GM21528 (cell line): ENCODE measurements at regions not wholly inside any gene's neighbourhood (a gene's known extent, or its start where the extent isn't known, plus 50 kb on each side); places are given as distances from the start of the nearest gene placed in this dataset.

ENCODE experiments used
- ATAC-seq: cut with Tn5 transposase; IDR thresholded peaks from one replicate; pipeline ENCODE4 v1.9.1; 2021; ENCODE audit warnings: mild to moderate bottlenecking, moderate library complexity; ENCODE audit not compliant: unreplicated experiment, low FRiP score

DNA sequence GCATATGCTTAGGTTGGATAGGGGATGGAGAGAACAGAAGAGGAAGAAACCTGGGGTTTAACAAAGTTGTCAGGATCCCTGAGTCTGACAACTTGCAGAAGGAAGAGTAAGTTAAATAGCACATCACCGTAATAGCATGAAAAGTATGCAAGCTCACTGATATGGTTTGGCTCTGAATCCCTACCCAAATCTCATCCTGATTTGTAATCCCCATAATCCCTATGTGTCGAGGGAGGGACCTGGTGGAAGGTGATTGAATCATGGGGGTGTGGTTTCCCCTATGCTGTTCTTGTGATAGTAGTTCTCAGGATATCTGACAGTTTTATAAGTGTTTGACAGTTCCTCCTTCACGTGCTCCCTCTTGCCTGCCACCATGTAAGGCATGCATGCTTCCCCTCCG, 193.3 kb downstream of the PSAT1 start:
- ATAC-seq = no peak

DNA sequence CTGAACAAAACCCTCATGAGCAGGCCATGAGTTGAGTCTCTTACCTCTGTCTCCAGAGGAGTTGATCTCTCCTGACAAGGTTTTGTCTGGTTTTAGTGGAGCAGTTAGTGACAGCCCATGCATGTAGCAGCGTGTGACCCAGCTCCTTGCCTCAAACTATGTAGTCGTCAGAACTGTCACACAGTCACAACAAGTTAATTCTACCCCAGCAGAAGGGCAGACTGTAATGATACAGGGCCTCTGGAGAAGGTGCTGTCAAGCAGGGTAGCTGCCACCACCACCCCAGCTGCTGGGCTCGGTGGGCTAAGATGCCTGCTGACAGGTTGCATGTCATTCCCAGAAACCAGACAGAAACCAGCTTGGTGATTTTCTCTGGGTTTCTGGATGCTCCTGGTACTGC, 194.5 kb downstream of the PSAT1 start:
- ATAC-seq = no peak

DNA sequence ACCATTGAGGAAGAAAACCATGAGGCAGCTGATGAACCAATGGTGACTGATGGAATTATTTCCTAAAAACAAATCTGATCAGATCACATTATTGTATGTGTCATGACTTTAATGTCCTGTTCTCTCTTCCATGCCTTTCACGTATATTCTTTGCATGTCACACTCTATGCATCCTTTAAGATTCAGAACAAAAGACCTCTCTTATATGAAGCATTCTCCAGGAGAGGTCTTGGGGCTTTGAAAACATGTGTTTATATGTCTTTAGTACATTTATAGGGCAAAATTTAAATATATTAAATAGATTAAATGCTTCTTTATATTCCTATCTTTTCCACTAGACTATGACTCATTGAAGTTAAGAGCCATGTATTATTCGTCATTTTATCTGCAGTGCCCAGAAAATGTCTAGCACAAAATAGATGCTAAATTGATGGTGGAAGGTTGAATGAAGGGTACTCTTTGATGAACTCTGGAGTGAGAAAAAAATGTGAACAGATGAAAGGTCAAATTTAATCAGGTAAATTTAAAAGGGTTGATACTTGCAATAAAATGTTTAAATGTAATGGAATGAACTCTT, 196.3 kb downstream of the PSAT1 start:
- ATAC-seq = no peak

DNA sequence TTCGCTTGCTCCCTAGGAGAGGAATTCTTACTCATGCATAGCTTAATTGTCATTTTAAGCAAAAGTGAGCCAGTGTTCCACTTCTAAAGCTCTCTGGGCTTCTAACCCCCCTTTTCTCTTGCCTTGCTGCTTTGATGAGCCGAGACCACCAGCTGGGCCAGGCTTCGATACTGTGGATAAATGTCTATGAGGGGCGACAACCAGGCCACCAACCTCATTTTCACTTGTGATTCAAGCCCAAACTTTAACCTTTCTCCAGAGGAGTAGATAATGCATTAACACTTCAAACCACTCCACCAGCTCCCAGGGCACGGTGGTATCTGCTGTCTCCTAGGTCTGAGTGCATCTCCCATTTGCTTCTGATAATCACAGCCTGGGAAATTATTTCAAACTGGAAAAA, 205.6 kb downstream of the PSAT1 start:
- no peak for ATAC-seq

DNA sequence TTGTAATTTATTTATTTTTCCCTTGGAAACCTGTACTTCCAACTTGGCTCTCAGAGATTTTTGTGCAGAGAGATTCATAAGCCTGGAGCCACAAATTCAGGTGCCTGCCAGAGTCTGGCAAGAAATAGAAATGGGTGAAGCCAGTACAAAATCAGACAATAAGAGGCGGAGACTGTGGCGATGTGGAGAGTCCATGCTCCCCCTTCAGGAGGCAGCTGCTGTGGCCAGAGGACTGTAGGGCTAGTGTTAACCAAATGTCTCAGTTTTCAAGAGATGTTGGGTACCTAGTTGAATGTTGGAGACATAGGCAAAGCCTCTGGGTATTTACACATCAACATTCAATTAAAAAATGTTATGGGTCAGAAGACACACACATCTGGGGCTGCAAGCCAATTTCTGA, 208.6 kb downstream of the PSAT1 start:
- no peak for ATAC-seq

DNA sequence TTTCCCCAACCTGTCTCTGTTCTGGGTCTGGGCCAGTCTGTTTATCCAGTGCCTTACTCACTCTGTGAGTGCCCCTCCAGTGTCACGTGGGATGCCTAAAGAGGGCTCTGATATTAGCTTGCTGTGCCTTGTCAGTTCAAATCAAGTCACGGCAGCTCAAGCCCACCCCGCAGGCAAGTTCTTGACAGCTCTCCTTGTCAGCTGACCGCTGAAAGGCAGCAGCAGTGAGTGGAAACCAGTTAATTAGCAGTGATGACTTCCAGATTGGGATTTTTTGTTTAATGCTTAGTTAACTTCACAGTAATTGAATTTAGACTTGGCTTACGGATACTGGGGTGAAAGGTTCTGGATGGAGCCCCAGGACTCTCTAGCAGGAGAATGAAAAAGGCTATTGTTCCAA, 210.1 kb downstream of the PSAT1 start:
- no peak for ATAC-seq

DNA sequence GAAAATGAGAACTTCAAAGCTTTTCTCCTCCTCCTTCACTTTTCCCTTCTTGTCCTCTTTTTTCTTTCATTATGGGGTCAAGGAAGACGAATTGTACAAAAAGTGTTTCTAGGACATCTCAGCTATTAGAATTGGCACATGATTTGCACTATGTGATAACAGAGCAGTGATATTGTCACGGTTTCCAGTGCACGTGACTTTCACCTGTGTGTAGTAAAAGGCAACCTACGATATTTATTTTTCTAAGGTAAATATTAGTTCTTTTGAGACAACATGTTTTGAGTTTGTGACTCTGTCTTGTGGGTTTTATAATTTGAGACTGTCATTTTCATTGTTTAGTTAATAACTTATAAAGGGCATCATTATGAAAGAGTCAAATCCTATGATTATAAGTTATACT, 213.1 kb downstream of the PSAT1 start:
- no peak for ATAC-seq

DNA sequence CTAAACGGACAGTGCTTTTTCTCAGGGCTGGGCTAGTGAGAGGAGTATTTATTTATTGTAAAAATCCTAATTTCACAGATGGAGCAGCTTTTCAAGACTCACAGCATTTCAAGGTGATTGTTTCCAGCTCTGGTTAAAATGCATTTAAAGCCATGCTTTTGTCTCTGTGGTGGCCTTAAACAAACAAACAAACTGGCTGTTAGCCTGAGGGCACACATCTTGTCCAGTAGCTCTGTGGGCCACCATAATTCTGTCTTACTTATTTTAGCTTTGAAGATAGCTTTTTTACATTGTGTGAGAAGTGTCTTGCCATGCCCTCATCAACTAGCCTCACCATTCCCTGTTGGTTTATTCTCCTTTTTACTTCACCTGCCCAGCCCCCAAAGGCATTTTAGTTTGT, 218.2 kb downstream of the PSAT1 start:
- ATAC-seq = no peak

DNA sequence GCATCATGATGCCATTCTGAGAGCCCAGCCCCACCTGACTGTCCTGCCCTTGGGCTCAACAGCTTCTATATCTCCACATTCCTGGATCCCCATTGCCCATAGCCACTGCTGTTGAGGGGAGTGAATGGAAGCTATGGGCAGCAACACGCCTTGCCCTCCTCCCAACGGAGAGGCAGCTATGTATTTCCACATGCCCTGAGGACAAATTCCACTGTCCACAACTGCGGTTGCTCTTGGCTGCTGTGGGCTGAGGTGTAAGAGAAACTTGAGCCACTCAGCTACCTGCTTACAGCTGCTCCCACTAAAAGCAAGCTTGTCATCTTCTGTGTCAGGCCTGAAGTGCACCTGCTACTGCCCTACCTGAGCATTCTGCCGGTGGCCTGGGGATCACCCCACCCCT, 222.9 kb downstream of the PSAT1 start:
- no peak for ATAC-seq

DNA sequence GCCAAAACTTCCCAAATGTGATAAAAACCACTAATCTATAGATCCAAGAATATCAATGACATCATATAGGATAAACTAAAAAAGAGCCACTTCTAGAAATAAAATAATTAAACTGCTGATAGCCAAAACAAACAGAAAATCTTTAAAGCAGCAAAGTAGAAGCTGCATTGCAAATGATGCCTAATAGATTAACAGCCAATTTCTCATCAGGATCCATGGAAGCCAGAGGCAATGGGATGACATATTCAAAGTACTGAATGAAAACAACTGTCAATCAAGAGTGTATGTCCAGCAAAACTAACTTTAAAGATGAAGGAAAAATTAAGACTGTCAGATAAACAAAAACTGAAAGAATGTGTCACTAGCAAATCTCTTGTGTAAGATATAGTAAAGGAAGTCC, 224.8 kb downstream of the PSAT1 start:
- no peak for ATAC-seq

DNA sequence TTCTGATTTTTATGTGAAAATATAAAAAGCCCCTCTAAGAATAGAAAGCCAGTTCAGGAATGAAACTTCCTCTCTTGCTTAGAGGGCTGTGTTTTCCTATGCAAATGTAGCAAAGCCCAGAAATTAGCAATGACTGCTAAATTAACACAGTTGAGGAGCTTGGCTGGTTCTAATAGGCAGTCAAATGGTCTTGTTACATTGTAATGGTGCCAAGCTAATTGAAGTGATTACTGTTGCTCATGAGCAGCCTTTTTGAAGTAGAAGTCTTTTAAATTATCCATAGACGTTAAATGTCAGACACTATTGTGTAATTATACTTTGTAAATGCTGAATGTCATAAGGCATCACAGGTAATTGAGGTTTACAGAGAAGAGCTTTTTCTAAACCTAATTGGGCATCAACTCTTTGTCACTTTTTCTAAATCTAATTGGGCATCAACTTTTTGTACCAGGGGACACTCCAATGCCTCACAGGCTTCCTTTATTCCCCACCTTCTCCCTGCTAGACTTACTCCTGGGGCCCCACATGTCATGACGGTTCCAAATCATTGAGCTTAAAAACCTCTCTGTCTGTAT, 229.1 kb downstream of the PSAT1 start:
- ATAC-seq = no peak

DNA sequence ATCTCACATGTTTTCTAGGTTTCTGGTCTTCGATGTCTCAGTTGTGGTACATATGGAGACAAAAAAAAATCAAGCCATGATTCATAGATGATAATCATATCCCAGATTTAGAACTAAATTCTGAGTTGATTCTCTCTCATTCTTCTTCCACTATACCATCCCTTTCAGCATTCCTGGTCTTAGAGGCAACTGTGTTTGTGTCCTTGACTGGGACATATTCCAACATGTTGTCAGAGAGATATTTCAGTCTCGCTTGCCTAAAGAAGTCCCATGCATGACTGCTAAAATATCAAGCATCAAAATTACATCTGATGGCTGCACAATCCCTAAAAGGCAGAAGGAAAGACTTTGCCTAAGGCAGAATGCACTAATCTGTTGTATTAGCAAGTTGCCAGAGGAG, 236.6 kb downstream of the PSAT1 start:
- ATAC-seq = no peak

DNA sequence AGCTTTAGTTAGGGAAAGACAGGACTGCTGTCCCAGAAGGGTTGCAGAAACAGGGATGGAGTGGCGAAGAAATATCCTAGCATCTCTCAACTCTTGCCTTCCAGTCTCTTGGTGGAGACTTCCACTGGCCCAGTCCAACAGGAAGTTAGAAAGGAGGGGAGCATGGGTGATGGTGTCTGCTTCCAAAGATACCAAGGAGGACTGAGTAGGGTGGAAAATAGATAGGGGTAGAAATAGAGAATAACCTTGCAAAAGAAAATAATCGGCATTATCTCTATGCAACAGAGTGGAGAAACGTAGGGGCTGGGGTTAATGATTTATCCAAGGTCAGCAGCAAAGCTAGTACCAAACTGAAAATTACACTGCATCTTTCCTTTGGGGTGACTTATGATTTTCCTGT, 242.3 kb downstream of the PSAT1 start:
- ATAC-seq = no peak

DNA sequence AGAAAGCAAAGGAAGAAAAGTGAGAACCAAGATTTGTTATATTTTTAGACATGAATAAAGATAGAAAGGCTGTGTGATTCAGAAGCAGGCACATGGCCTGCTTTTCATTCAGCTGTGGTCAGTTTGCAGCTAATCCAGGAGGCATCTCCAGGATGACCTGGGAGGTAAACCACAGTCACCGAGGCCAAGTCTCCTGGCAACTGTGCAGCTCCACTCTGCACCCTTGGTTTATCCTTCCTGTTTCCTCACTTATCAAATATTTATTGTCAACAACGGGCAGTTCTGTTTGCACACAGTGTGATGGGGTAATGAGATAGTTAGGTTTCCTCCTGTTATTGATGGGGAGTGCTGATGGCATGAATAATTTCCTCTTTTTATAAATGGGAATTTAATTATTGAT, 243.0 kb downstream of the PSAT1 start:
- no peak for ATAC-seq

DNA sequence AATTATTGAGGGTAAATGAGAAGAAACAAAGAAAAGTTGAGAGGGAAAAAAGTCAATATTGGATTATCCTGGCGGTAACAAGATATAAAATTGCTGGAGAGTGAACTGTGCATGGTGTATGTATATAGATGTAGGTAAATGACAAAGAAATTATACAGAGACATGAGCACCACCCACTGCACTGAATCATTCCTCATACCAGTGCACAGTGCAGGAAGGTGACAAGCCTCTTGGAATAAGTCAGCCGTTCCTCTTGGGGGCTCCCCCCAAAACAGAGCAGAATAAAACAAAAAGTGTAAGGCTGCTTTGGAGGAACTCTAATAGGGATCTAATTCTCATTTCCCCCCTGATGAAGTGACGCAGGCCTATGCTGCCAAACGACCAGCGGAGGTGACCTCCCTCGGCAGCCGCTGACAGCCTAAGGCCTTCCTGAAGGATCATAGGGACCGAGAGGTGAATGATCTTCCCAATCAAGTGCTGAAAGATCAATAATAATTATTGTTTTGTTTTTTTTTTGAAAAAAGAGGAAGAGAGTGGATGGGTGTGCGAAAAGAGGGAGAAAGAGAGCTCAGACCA, 245.0 kb downstream of the PSAT1 start:
- ATAC-seq = no peak

DNA sequence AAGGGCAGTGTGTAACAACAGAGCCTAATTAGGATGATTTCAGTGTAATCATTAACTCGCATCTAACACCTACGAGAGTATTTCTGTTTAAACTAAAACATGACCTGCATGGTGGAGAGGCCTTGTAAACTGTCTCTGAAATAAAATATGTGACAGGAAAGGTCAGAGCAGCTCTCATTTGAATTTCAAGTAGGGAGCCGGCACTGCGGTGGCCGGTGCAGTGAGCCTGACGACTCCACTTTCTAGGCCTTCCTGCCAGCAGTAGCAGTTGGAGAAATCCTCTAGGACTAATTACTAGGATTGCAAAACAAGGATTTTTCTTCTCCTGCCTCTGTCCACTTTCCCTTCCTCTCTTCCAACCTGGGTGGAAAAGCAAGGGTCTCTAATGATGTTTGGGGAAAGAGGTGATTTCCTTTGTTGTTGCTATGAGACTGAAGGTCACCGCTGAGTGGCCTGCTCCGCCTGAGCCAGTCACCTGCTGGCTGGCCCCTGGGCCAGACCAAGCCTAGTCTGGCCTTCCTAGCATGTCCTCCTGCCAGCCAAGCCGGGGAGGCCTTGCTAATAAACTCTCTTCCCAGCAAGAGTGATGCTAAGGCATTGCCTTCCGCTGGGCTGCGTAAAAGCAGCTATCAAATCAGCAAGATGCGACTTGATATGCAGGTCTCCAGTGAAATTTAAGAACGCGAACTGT, 245.7 kb downstream of the PSAT1 start:
- no peak for ATAC-seq

DNA sequence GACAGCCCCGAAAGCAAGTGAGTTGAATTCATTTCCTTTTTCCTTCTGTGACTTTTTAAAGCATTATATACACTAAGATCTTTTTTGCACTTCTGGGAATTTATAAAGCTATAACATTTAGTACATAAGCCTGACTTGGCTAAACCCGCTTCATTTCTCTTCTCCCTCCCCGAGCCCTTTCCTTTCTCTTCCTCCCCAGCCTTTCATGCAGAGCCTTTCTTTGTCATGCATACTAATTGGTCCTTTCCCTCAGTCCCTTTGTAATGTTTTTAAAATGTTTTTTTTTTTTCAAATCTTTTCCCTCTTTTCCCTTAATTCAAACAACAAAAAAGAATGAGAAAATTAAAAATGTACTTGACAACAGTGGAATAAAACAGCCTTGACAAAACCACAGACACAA, 246.4 kb downstream of the PSAT1 start:
- ATAC-seq = no peak

DNA sequence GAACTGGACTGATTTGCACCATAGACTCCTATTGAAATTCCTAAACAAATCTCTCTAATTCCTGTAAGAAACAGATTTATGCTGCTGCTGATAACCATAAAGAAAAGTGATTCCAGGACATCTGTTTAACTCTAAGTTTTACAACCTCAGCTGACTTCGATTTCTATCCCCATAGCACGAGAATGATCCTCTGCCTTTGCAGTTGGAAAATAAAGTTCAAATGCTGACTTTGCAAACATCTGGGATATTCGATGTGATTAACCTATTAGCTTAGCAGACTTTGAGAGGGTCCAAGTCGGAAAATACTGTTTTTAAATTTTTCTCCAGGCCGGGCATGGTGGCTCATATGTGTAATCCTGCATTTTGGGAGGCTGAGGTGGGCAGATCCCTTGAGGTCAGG, 247.3 kb downstream of the PSAT1 start:
- ATAC-seq = no peak

DNA sequence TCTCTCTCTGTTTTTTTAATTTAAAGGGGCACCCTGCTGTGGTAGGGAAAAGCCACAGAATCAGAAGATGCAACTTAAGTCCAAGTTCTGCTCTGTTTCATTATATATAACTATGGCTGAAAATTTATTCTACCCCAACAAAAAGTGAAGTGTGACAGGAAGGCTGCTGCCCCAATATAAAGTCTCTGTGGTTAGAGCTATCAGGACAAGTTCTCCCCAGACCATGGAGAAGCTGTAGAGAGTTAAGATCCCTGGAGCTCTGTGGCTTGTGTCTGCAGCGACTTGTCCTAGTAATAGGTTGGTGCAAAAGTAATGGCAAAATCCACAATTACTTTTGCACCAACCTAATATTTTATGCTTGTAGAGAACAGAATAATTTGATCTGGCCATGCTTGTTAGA, 250.9 kb downstream of the PSAT1 start:
- ATAC-seq = no peak

DNA sequence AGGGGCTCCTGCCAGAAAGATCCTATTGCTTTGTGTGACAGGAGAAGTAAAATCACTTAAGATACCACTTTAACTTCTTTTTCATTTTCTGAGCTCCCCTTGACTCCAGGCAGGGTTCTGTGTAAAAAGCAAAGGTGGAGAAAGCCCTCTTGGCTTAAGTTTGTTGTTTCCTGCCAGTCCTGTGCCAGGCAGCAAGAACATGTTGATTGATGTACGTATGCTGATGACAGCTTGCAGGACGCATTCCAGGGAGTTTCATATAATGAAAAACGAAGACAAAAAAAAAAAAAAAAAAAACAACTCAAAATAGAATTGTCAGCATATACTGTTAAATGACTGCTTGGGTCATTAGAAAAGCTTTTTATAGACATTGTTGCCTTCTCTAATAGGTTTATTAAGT, 251.7 kb downstream of the PSAT1 start:
- ATAC-seq = no peak

DNA sequence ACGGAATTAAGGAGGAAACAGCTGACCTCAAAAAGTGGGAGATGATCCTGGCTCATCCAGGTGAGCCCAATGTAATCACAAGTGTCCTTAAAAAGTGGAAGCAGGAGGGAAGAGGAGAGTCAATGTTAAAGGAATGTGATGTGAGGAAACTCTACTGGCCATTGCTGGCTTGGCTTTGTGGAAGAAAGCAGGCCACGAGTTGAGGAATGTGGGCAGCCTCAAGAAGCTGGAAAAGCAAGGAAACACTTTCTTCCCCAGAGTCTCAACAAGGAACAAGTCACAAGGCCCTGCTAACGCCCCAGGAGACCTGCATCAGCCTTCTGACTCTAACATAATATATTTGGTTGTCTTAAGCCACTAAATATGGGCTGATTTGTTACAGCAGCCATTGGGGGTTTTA, 252.8 kb downstream of the PSAT1 start:
- no peak for ATAC-seq

DNA sequence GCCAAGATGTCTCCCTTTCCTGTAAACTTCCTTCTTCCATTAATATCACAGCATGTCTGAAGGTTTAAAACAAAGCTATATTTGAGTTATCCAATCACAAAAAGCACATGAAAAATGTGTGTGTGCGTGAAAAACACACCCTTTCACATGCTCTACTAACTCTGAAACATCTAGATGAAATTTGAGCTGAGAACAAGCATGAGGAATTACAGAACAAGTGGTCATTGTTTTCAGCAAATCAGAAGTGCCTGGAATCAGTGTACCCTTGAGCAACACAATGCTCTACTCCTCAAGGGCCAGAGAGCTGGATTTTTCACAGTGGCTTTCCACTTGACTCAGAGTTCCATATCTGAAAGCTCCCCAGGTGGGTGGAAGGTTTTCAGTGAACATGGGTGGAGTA, 255.9 kb downstream of the PSAT1 start:
- ATAC-seq = no peak
